ENCODE measurements at regions not wholly inside any gene's neighbourhood (a gene's known extent, or its start where the extent isn't known, plus 50 kb on each side); places are given as distances from the start of the nearest gene placed in this dataset.

DNA sequence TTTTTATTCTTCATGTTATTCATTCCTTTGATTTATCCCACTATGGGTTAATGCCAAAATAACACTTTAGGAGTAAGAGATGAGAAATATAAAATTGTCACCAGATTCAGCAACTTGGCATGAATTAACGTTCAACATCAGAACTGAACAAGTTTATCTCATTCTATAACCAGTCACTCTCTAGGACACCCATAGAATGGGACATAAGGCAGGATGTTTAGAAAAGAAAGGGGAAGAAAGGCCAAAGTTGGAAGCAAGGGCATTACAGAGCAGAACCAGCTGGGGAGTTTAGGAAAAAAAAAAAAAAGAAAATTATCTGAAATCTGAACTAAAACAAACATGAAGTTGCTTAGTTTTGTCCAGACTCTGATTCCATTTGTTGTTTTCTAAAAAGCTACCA is 211.0 kb downstream of the PMAIP1 start:
- H3K36me3 ChIP-seq (ENCODE audit: control insufficient read depth, insufficient read depth, low read length): no peaks in the 10 kb centered on the region
- H3K4me1 ChIP-seq (ENCODE audit: control insufficient read depth, extremely low read depth, insufficient read depth, low read length): no peaks in the 10 kb centered on the region
- no peaks in the 10 kb centered on the region for H3K27me3 ChIP-seq (ENCODE audit: control insufficient read depth, insufficient read depth, low read length)
- H3K79me2 ChIP-seq (ENCODE audit: control insufficient read depth, insufficient read depth, low read length): no peaks in the 10 kb centered on the region
- H3K4me2 ChIP-seq (ENCODE audit: extremely low read depth, insufficient read depth, low read length): no peak overlapping the region
- peak in 1 of 2 donors; percentile 45 for DNase-seq (ENCODE audit: low read depth in 2 of 2)
- H3K27ac ChIP-seq (ENCODE audit: insufficient read depth, low read length): no peak overlapping the region
- no peak overlapping the region for H3K9ac ChIP-seq (ENCODE audit: insufficient read depth, low read length)
- H4K20me1 ChIP-seq (ENCODE audit: control insufficient read depth, extremely low read depth, insufficient read depth, low read length): no peaks in the 10 kb centered on the region
- no peak overlapping the region for H3K4me3 ChIP-seq (replicated peaks in 1 of 4; ENCODE audit: control extremely low read depth in 1 of 4, insufficient read depth in 1 of 4, low read depth in 3 of 4, low read length in 4 of 4)
- no peak overlapping the region for H2AFZ ChIP-seq (ENCODE audit: low read length)
- TF ChIP-seq, protein P1, sequence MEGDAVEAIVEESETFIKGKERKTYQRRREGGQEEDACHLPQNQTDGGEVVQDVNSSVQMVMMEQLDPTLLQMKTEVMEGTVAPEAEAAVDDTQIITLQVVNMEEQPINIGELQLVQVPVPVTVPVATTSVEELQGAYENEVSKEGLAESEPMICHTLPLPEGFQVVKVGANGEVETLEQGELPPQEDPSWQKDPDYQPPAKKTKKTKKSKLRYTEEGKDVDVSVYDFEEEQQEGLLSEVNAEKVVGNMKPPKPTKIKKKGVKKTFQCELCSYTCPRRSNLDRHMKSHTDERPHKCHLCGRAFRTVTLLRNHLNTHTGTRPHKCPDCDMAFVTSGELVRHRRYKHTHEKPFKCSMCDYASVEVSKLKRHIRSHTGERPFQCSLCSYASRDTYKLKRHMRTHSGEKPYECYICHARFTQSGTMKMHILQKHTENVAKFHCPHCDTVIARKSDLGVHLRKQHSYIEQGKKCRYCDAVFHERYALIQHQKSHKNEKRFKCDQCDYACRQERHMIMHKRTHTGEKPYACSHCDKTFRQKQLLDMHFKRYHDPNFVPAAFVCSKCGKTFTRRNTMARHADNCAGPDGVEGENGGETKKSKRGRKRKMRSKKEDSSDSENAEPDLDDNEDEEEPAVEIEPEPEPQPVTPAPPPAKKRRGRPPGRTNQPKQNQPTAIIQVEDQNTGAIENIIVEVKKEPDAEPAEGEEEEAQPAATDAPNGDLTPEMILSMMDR (conservative IDR thresholded peaks at IDR 0.05 in 1 of 2, IDR thresholded peaks at IDR 0.05 in 1 of 2; ENCODE audit: low read depth in 1 of 2, low read length in 2 of 2): no peak
- TF ChIP-seq EZH2 (IDR thresholded peaks at IDR 0.05; ENCODE audit: low read length, missing control alignments): no peak
- no peaks in the 10 kb centered on the region for H3K9me3 ChIP-seq (ENCODE audit: control insufficient read depth, insufficient read depth, low read depth, low read length)

DNA sequence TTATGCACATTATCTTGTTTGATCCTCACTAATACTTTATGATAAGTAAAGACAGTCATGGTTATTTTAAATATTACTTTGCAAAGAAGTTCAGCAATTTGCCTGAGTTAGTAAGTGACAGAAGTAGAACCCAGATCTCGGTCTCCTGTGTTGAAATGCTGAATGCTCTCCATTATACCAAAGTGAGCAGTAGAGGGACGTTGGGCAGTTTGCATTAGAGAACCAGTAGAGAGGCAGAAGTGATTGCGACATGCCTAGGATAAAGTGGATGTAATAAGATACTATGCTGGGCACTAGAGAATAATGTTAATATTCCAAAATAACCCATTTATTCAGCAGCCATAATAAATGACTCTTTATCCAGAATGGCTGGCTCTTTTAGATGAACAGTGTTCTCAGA is 201.0 kb downstream of the PMAIP1 start:
- peak in 1 of 2 donors; percentile 29 for DNase-seq (ENCODE audit: low read depth in 2 of 2)

DNA sequence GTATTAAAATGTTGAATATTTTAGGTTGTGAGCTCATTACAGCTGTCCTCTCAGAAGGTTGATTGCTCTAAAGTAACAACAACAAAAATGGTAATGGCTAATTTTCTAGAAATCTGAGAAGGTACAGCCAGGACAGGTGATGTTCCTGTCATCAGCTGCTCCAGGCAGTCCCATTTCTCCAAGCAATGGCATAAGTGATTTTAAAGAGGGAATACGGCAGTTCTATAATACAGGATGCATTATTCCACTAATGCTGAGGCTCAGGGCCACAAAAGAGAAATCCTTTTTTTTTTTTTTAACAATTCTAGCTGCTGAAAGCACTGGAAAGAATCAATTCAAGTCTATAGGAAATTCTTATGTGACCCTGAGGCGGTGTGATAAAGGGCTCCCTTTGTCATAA is 199.9 kb downstream of the PMAIP1 start:
- Histone ChIP-seq H3K4me3 (replicated peaks in 1 of 4; ENCODE audit: control extremely low read depth in 1 of 4, insufficient read depth in 1 of 4, low read depth in 3 of 4, low read length in 4 of 4) (no peak overlapping the region), H3K79me2 (ENCODE audit: control insufficient read depth, insufficient read depth, low read length) (no peaks in the 10 kb centered on the region), H3K9me3 (ENCODE audit: control insufficient read depth, insufficient read depth, low read depth, low read length) (no peaks in the 10 kb centered on the region), H3K36me3 (ENCODE audit: control insufficient read depth, insufficient read depth, low read length) (no peaks in the 10 kb centered on the region), H3K27ac (ENCODE audit: insufficient read depth, low read length) (no peak overlapping the region), H3K27me3 (ENCODE audit: control insufficient read depth, insufficient read depth, low read length) (peaks cover 5% of the 10 kb centered on the region), H3K9ac (ENCODE audit: insufficient read depth, low read length) (no peak overlapping the region), H3K4me2 (ENCODE audit: extremely low read depth, insufficient read depth, low read length) (no peak overlapping the region), H3K4me1 (ENCODE audit: control insufficient read depth, extremely low read depth, insufficient read depth, low read length) (no peaks in the 10 kb centered on the region), H4K20me1 (ENCODE audit: control insufficient read depth, extremely low read depth, insufficient read depth, low read length) (no peaks in the 10 kb centered on the region), H2AFZ (ENCODE audit: low read length) (no peak overlapping the region)
- DNase-seq (ENCODE audit: low read depth in 2 of 2): no peak
- TF ChIP-seq, protein P1 (conservative IDR thresholded peaks at IDR 0.05 in 1 of 2, IDR thresholded peaks at IDR 0.05 in 1 of 2; ENCODE audit: low read depth in 1 of 2, low read length in 2 of 2): no peak
- TF ChIP-seq EZH2 (IDR thresholded peaks at IDR 0.05; ENCODE audit: low read length, missing control alignments): no peak

More for the DNA sequence above, 201.0 kb downstream of the PMAIP1 start:
- TF ChIP-seq, protein P1 (conservative IDR thresholded peaks at IDR 0.05 in 1 of 2, IDR thresholded peaks at IDR 0.05 in 1 of 2; ENCODE audit: low read depth in 1 of 2, low read length in 2 of 2): no peak
- TF ChIP-seq EZH2 (IDR thresholded peaks at IDR 0.05; ENCODE audit: low read length, missing control alignments): no peak
- H3K36me3 ChIP-seq (ENCODE audit: control insufficient read depth, insufficient read depth, low read length): no peaks in the 10 kb centered on the region
- no peak overlapping the region for H3K4me3 ChIP-seq (replicated peaks in 1 of 4; ENCODE audit: control extremely low read depth in 1 of 4, insufficient read depth in 1 of 4, low read depth in 3 of 4, low read length in 4 of 4)
- no peaks in the 10 kb centered on the region for H3K9me3 ChIP-seq (ENCODE audit: control insufficient read depth, insufficient read depth, low read depth, low read length)
- no peak overlapping the region for H3K27ac ChIP-seq (ENCODE audit: insufficient read depth, low read length)
- H4K20me1 ChIP-seq (ENCODE audit: control insufficient read depth, extremely low read depth, insufficient read depth, low read length): no peaks in the 10 kb centered on the region
- no peak overlapping the region for H2AFZ ChIP-seq (ENCODE audit: low read length)
- no peak overlapping the region for H3K4me2 ChIP-seq (ENCODE audit: extremely low read depth, insufficient read depth, low read length)
- H3K27me3 ChIP-seq (ENCODE audit: control insufficient read depth, insufficient read depth, low read length): peaks cover 5% of the 10 kb centered on the region
- H3K9ac ChIP-seq (ENCODE audit: insufficient read depth, low read length): no peak overlapping the region
- no peaks in the 10 kb centered on the region for H3K4me1 ChIP-seq (ENCODE audit: control insufficient read depth, extremely low read depth, insufficient read depth, low read length)
- no peaks in the 10 kb centered on the region for H3K79me2 ChIP-seq (ENCODE audit: control insufficient read depth, insufficient read depth, low read length)
